ENCODE measurements at regions not wholly inside any gene's neighbourhood (a gene's known extent, or its start where the extent isn't known, plus 50 kb on each side); places are given as distances from the start of the nearest gene placed in this dataset.
"Not testable (repeated sequence)": the region's sequence is repeated elsewhere in the genome, so short reads cannot be mapped to it uniquely, and the experiment has no call there.

DNA sequence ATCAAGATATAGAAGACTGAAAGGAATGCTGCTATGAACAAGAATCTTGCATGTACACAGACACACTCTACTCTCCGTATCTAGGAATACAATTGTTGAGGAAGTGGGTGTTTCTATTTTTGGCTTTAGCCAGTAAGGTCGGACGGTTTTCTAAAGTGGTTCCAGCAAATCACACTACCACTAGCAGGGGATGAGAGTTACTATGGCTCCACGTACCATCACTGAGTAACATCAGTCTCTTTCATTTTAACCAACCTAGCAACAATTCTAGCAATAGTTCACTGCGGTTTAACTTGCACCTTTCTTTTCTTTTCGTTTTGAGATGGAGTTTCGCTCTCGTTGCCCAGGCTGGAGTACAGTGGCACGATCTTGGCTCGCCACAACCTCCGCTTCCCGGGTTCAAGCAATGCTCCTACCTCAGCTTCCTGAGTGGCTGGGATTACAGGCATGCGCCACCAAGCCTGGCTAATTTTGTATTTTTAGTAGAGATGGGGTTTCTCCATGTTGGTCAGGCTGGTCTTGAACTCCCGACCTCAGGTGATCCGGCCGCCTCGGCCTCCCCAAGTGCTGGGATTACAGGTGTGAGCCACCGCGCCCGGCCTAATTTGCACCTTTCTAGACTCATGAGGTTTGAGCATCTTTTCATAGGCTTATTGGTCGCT is 103.2 kb upstream of the ZNF746 start:
- not testable (repeated sequence) for DNase-seq

DNA sequence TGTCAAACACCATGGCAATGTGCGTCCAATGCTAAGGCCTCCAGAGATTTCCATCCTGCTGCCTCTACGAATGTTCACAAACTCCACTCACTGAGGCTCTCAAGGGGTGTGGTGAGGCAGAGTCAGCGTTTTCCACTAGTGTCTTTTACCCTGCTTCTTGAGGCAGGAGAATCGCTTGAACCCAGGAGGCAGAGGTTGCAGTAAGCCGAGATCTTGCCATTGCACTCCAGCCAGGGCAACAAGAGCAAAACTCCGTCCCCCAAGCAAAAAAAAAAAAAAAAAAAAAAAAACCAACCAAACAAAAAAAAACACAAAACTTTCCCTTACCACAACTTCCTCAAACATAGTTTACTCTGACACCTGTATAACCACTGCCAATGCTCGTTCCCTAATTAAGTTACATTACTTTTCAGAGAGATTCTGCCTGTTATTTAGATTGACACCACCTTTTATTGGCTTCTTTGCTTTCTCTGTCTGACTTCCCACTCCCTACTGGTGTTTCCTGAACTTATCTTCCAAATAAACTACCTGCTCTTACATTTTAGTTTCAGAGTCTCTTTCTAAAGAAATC is 102.1 kb upstream of the ZNF746 start:
- DNase-seq: no peak

- no peak for DNase-seq
These were observed 101.2 kb upstream of the ZNF746 start for GRCh38 chr7:149598721-149599308.

DNA sequence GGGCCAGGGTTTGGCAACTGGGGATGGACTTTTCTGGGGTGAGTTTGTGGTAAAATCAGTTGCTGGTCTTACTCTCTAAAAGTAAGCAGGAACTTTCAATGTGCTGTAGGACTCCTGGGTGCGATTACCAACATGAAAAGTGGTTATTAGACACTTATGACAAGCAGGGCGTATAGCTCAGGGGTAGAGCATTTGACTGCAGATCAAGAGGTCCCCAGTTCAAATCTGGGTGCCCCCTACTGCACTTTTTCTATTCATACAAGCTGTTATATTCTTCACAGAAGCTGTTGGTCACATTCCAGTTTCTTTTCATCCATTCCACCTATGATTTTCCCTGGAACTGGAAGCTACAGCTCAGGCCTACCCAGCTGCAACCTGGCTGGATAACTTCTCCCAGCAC is 100.2 kb upstream of the ZNF746 start:
- DNase-seq: not testable (repeated sequence)

DNA sequence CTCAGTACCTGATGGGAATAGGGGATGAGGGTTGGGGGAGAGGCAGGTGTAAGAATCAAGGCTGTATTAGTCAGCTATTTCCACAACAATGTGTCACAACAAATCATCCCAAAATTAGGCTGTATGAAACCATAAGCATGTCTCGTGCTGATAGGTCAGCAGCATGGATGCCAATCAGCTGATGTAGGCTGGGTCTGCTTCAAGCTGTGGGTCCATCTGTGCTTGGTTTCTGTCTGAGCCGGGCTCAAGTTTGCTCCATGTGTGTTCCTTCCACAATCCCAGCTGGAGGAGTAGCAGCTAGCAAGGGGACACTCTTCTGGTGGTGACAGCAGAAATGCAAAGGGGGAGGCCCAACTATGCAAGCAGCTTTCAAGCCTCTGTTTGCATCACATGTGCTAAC is 97.9 kb upstream of the ZNF746 start:
- no peak for DNase-seq

DNA sequence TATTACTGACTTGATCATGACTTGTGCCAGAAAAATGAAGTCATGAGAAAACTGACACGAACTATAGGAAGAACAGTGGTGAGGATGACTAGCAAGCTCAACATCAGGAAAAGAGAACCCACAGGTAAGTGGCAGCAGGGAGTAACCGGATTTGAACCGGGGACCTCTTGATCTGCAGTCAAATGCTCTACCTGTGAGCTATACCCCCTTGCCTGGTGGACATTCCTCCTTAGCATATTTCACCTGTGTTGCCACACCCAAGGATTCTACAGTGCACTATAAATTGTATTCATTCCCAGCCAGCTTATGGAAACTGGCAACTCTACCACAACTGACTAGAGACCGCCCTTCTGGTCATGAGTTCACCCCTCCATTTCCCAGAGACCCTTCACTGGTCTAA is 97.5 kb upstream of the ZNF746 start:
- DNase-seq: no peak

DNA sequence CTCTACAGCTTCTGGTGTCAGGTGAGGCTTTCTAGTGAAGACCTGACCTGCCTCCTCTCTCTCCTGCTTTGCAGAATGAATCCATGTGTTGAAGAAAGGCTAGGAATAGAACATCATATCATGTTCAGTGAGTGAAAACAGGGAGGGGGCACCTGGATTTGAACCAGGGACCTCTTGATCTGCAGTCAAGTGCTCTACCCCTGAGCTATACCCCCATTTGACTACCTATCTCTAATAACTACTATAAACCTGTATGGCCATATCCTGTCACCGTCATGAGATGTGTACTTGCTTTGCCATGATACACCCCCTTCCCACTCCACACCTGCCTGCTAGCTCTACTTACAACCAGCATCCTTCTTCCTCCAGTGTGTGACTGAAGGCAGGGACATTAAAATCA is 91.3 kb upstream of the ZNF746 start:
- no peak for DNase-seq

DNA sequence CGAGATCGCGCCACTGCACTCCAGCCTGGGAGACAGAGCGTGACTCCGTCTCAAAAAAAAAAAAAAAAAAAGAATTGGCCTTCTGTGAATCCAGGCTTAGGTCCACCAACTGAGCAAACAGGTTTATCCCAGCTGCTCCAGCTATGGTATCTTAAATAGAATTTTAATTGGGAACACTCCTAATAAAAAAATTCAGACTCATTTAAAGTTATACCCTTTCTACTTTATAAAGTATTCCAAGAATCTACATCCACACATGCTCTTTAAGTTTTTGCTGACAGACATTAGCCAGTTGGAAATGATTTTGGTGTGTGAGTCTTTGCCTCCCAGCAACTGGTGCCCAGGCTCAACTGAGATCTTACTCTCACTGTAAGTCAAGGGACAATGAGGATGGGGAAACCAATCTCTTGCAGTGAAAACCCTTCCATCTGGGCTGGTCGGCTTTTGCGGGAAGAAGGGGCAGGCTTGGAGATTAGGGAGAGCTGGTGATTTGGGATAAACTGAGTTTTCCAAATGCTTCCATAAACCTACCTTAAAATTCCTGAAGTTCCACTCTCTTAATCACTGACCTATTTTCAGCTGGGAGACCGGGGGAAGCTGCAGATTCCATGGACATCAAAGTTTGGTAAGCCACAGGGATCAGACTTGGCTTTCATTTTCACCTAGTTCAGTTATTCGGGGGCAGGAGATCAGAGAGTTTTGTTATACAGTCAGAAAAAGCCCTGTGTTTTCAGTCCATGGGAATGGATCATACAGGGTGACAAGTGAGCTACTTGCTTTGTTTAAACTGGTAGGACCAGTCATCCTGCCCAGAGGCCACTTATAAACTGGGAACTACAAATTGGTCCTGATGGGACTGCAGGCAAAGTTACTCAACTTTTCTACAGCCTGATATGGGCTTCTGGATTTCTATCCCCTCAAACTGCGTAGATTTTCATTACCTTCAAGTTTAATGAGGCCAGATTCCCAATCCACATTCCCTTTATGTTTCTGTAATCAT is 89.3 kb upstream of the ZNF746 start:
- DNase-seq: no peak

GRCh38 chr7:149584530-149584929 is 86.9 kb upstream of the ZNF746 start:
- no peak for DNase-seq

DNA sequence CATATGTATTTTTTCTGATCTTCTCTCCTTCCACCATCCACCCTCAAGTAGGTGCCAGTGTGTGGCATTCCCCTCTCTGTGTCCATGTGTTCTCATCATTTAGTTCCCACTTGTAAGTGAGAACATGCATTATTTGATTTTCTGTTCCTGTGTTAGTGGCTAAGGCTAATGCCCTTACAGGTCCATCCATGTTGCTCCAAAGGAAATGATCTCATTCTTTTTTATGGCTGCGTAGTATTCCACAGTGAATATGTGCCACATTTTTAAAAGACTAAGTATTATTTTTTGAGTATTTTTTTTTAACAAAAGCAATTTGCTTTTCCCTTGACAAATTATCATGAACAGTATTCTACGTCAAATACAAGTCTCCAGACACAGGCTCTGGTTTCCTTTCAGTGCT is 86.4 kb upstream of the ZNF746 start:
- no peak for DNase-seq

GRCh38 chr7:149580328-149580727 is 82.7 kb upstream of the ZNF746 start:
- no peak for DNase-seq

DNA sequence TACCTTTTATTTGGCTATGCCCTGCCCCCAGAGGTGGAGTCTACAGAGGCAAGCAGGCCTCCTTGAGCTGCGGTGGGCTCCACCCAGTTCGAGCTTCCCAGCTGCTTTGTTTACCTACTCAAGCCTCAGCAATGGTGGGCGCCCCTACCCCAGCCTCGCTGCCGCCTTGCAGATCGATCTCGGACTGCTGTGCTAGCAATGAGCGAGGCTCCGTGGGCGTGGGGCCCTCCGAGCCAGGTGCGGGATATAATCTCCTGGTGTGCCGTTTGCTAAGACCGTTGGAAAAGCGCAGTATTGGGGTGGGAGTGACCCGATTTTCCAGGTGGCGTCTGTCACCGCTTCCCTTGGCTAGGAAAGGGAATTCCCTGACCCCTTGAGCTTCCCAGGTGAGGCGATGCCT is 81.8 kb upstream of the ZNF746 start:
- not testable (repeated sequence) for DNase-seq

DNA sequence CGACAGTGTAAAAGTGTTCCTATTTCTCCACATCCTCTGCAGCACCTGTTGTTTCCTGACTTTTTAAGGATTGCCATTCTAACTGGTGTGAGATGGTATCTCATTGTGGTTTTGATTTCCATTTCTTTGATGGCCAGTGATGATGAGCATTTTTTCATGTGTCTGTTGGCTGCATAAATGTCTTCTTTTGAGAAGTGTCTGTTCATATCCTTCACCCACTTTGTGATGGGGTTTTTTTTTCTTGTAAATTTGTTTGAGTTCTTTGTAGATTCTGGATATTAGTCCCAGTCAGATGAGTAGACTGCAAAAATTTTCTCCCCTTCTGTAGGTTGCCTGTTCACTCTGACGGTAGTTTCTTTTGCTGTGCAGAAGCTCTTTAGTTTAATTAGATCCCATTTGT is 76.8 kb upstream of the ZNF746 start:
- DNase-seq: not testable (repeated sequence)

GRCh38 chr7:149573519-149573918 is 75.9 kb upstream of the ZNF746 start:
- no peak for DNase-seq

DNA sequence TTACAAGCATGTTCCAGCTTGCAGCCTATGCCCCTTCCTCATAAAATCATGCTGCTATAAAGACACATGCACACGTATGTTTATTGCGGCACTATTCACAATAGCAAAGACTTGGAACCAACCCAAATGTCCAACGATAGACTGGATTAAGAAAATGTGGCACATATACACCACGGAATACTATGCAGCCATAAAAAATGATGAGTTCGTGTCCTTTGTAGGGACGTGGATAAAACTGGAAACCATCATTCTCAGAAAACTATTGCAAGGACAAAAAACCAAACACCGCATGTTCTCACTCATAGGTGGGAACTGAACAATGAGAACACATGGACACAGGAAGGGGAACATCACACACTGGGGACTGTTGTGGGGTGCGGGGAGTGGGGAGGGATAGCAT is 75.3 kb upstream of the ZNF746 start:
- not testable (repeated sequence) for DNase-seq

DNA sequence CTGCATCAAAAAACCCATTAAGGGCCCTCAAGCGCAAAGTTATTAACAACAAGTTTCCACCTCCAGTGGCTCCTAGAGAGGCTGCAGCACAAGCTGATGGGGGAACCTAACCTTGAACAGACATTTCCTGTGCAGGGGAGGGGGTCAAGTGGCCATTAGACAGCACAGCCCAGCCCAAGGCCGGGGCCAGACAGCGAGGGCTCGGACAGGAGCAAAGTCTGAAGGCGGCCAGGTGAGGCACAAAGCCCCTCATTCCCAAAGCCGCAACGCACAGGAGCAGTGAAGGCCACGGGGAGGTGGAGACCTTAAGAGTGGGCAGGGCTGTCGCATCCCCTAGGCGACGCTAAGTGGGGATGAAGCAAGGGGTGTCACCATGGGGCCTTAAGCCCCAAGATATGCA is 73.2 kb upstream of the ZNF746 start:
- DNase-seq: no peak

- no peak for DNase-seq
These were observed 72.3 kb upstream of the ZNF746 start for GRCh38 chr7:149569726-149570422.

GRCh38 chr7:149569025-149569725 is 71.6 kb upstream of the ZNF746 start:
- DNase-seq: no peak

GRCh38 chr7:149568218-149568617 is 70.6 kb upstream of the ZNF746 start:
- no peak for DNase-seq

GRCh38 chr7:149566103-149566502 is 68.5 kb upstream of the ZNF746 start:
- no peak for DNase-seq

DNA sequence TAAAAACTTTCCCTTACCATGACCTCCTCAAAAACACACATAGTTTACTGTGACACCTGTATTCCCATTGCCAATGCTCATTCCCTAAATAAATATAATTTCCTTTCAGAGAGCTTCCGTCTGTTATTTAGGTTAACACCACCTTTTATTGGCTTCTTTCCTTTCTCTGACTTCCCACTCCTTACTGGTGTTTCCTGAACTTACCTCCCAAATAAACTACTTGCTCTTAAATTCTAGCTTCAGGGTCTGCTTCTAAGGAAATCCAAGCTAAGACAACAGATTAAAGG is 67.4 kb upstream of the ZNF746 start:
- DNase-seq: no peak

DNA sequence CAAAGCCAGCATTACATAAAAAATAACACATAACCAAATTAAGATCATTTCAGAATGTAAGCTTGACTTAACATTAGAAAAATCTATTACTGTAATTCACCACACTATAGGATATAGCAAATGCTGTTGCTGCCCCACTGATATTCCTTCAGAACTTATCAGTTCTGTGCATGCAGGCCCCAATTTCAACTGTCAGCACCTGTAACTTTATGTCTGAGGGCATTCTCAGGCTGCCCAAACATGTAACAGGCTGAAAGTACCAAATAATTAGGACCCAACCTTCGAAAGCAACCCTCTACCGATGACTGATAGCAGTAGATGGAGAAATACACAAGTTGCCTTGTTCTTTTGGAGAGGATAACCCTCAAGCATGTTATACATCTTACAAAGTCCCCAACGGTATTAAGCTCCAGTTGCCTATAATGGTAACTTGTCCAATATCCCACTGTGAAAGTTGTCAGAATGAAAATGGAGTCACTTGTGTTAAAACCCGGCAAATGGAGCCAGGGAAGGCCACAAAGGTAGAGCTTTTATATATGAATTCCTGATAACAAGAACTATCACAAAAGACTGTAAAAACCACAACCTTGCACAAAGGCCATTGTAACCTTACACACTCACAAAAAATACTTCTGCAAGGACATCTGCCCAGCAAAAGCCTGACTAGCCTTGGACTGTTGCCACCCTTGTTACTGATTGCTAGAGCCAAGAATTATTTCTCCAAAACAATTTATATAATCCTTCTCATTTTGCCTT is 66.9 kb upstream of the ZNF746 start:
- no peak for DNase-seq
